WERI-Rb-1 (cell line): ENCODE measurements at regions not wholly inside any gene's neighbourhood (a gene's known extent, or its start where the extent isn't known, plus 50 kb on each side); places are given as distances from the start of the nearest gene placed in this dataset.

Experiments used
- DNase-seq: peaks from one replicate; pipeline ENCODE4 v3.0.0-alpha.2; 2020
- H3K27ac ChIP-seq: fragments of 250-450 bp; sonication (Bioruptor Pico); 2 replicates; pipeline ENCODE4 v1.5.1; 2020; ENCODE audit warnings: mild to moderate bottlenecking, moderate library complexity
- H3K27me3 ChIP-seq: fragments of 250-450 bp; sonication (Bioruptor Pico); 2 replicates; pipeline ENCODE4 v1.5.1; 2021; ENCODE audit warnings: mild to moderate bottlenecking, low read depth, moderate library complexity; ENCODE audit not compliant: insufficient read depth, severe bottlenecking
- H3K36me3 ChIP-seq: fragments of 250-450 bp; sonication (Bioruptor Pico); 2 replicates; pipeline ENCODE4 v1.5.1; 2020; ENCODE audit warnings: mild to moderate bottlenecking, moderate library complexity
- H3K4me3 ChIP-seq: 2 replicates; pipeline ENCODE4 v1.5.1; 2011; ENCODE audit warnings: low read depth, mild to moderate bottlenecking, control low read depth, low read length
- H3K9me3 ChIP-seq: fragments of 250-450 bp; sonication (Bioruptor Pico); 2 replicates; pipeline ENCODE4 v1.5.1; 2021; ENCODE audit warnings: mild to moderate bottlenecking, moderate library complexity; ENCODE audit not compliant: severe bottlenecking
- CTCF ChIP-seq: IDR thresholded peaks from 2 replicates; pipeline ENCODE4 v1.5.1; 2011; ENCODE audit warnings: low read depth, mild to moderate bottlenecking, control low read depth, inconsistent platforms, low read length

GRCh38 chr6:92864966-92865555 is 554.3 kb downstream of the EPHA7 start:
- Histone ChIP-seq H3K9me3 (no peaks in the 10 kb centered on the region), H3K36me3 (no peaks in the 10 kb centered on the region), H3K27me3 (no peaks in the 10 kb centered on the region), H3K27ac (no peak overlapping the region), H3K4me3 (no peak overlapping the region)
- DNase-seq: no peak
- TF ChIP-seq CTCF: no peak

GRCh38 chr6:92849636-92850035 is 569.7 kb downstream of the EPHA7 start:
- no peak for TF ChIP-seq CTCF

GRCh38 chr6:92848901-92849300 is 570.5 kb downstream of the EPHA7 start:
- no peak for DNase-seq
- H3K9me3 ChIP-seq: no peaks in the 10 kb centered on the region
- no peak overlapping the region for H3K4me3 ChIP-seq
- no peaks in the 10 kb centered on the region for H3K27me3 ChIP-seq
- H3K36me3 ChIP-seq: no peaks in the 10 kb centered on the region
- no peak overlapping the region for H3K27ac ChIP-seq
- no peak for TF ChIP-seq CTCF

More at GRCh38 chr6:92849636-92850035, 569.7 kb downstream of the EPHA7 start:
- no peaks in the 10 kb centered on the region for H3K36me3 ChIP-seq
- H3K9me3 ChIP-seq: no peaks in the 10 kb centered on the region
- no peaks in the 10 kb centered on the region for H3K27me3 ChIP-seq
- no peak for DNase-seq
- H3K4me3 ChIP-seq: no peak overlapping the region
- no peak overlapping the region for H3K27ac ChIP-seq

- no peaks in the 10 kb centered on the region for H3K9me3 ChIP-seq
- no peaks in the 10 kb centered on the region for H3K27me3 ChIP-seq
- no peak for TF ChIP-seq CTCF
- H3K27ac ChIP-seq: no peak overlapping the region
- H3K36me3 ChIP-seq: no peaks in the 10 kb centered on the region
- H3K4me3 ChIP-seq: no peak overlapping the region
- no peak for DNase-seq
These were observed 570.9 kb downstream of the EPHA7 start for GRCh38 chr6:92848459-92848858.

- H3K9me3 ChIP-seq: no peaks in the 10 kb centered on the region
- no peaks in the 10 kb centered on the region for H3K36me3 ChIP-seq
- no peak for TF ChIP-seq CTCF
- no peak for DNase-seq
- H3K27me3 ChIP-seq: no peaks in the 10 kb centered on the region
- no peak overlapping the region for H3K4me3 ChIP-seq
- H3K27ac ChIP-seq: no peak overlapping the region
These were observed 571.4 kb downstream of the EPHA7 start for GRCh38 chr6:92847988-92848387.
